IMR-90 (cell line): ENCODE measurements at regions not wholly inside any gene's neighbourhood (a gene's known extent, or its start where the extent isn't known, plus 50 kb on each side); places are given as distances from the start of the nearest gene placed in this dataset.
"Not testable (repeated sequence)": the region's sequence is repeated elsewhere in the genome, so short reads cannot be mapped to it uniquely, and the experiment has no call there.

ENCODE experiments used
- ATAC-seq: fragments of 200-7000 bp; cut with Tn5 transposase; 2 replicates; pipeline ENCODE4 v1.9.1; 2020; ENCODE audit warnings: low read depth, mild to moderate bottlenecking, moderate library complexity
- BruUV-seq: library from RNA; stranded (reverse); fragments of 400-500 nt; replicated peaks from 2 replicates; lab custom pipeline; 2021; lab: Mats Ljungman, UMichigan
- CTCF ChIA-PET: fragments of 300-600 bp; formaldehyde crosslinking; extraction: SDS; loops from one replicate; lab custom pipeline; 2021; ENCODE audit warnings: antibody characterized with exemption; lab: Yijun Ruan, JAX
- POLR2A ChIA-PET: fragments of 300-600 bp; sonication (Branson Sonifier 250); formaldehyde crosslinking; loops from one replicate; lab custom pipeline; 2022; ENCODE audit warnings: antibody characterized with exemption; ENCODE audit not compliant: unreplicated experiment; lab: Charles Lee
- DNase-seq: peaks from one replicate; pipeline ENCODE4 v3.0.0; 2013
- H2AFZ ChIP-seq: replicated peaks from 2 replicates; pipeline ENCODE3; 2013; ENCODE audit warnings: low read length, mild to moderate bottlenecking; ENCODE audit not compliant: poor library complexity
- H2AK5ac ChIP-seq: 2 replicates; pipeline ENCODE4 v1.6.1; 2013; ENCODE audit warnings: low read depth, low read length, inconsistent platforms
- H2AK9ac ChIP-seq: replicated peaks from 2 replicates; pipeline ENCODE3; 2013; ENCODE audit warnings: mild to moderate bottlenecking, low read depth, low read length, moderate library complexity; ENCODE audit not compliant: poor library complexity
- H2BK120ac ChIP-seq: 2 replicates; pipeline ENCODE4 v1.6.1; 2013; ENCODE audit warnings: low read depth, low read length, inconsistent platforms
- H2BK15ac ChIP-seq: 3 replicates; pipeline ENCODE4 v1.6.1; 2013; ENCODE audit warnings: low read depth, low read length, inconsistent platforms
- H2BK20ac ChIP-seq: 2 replicates; pipeline ENCODE4 v1.6.1; 2013; ENCODE audit warnings: low read depth, mild to moderate bottlenecking, inconsistent platforms, low read length, moderate library complexity
- H2BK5ac ChIP-seq: 2 replicates; pipeline ENCODE4 v1.6.1; 2013; ENCODE audit warnings: mild to moderate bottlenecking, low read depth, low read length, inconsistent platforms; ENCODE audit not compliant: poor library complexity, severe bottlenecking
- H3K14ac ChIP-seq: replicated peaks from 2 replicates; pipeline ENCODE4 v1.6.1; 2013; ENCODE audit warnings: low read depth, low read length, inconsistent platforms
- H3K18ac ChIP-seq: 2 replicates; pipeline ENCODE4 v1.6.1; 2013; ENCODE audit warnings: low read depth, low read length, control low read depth
- H3K23ac ChIP-seq: 2 replicates; pipeline ENCODE4 v1.6.1; 2013; ENCODE audit warnings: low read depth, low read length, inconsistent platforms
- H3K27ac ChIP-seq: 2 replicates; pipeline ENCODE4 v1.5.1; 2013; ENCODE audit warnings: mild to moderate bottlenecking, control low read depth, low read length; ENCODE audit not compliant: insufficient read depth
- H3K27me3 ChIP-seq: 2 replicates; pipeline ENCODE4 v1.6.1; 2013; ENCODE audit warnings: low read length; ENCODE audit not compliant: control insufficient read depth, insufficient read depth
- H3K36me3 ChIP-seq: 2 replicates; pipeline ENCODE4 v1.6.1; 2013; ENCODE audit warnings: low read length, mixed read lengths; ENCODE audit not compliant: control insufficient read depth, insufficient read depth
- H3K4ac ChIP-seq: 2 replicates; pipeline ENCODE4 v1.6.1; 2013; ENCODE audit warnings: low read depth, low read length, inconsistent platforms
- H3K4me1 ChIP-seq: 2 replicates; pipeline ENCODE4 v1.6.1; 2013; ENCODE audit warnings: low read length, mixed read lengths; ENCODE audit not compliant: control insufficient read depth, insufficient read depth
- H3K4me2 ChIP-seq: 2 replicates; pipeline ENCODE4 v1.6.1; 2013; ENCODE audit warnings: low read depth, mild to moderate bottlenecking, control low read depth, low read length, moderate library complexity
- H3K4me3 ChIP-seq: 2 replicates; pipeline ENCODE4 v1.5.1; 2013; ENCODE audit warnings: low read depth, mild to moderate bottlenecking, control low read depth, low read length, moderate library complexity; ENCODE audit not compliant: insufficient read depth
- H3K56ac ChIP-seq: 2 replicates; pipeline ENCODE4 v1.6.1; 2013; ENCODE audit warnings: low read length, inconsistent platforms; ENCODE audit not compliant: insufficient read depth; ENCODE audit errors: extremely low read depth
- H3K79me1 ChIP-seq, 2 experiments: 2 replicates each; pipeline ENCODE4 v1.6.1; 2013; ENCODE audit warnings: low read length in 2 of 2, inconsistent platforms in 1 of 2, low read depth in 1 of 2
- H3K9ac ChIP-seq: 2 replicates; pipeline ENCODE4 v1.6.1; 2013; ENCODE audit warnings: low read depth, low read length, control low read depth
- H3K9me1 ChIP-seq: 2 replicates; pipeline ENCODE4 v1.6.1; 2013; ENCODE audit warnings: low read length, inconsistent platforms; ENCODE audit not compliant: insufficient read depth
- H3K9me3 ChIP-seq: 2 replicates; pipeline ENCODE4 v1.6.1; 2013; ENCODE audit warnings: low read length; ENCODE audit not compliant: control insufficient read depth, insufficient read depth
- H4K20me1 ChIP-seq: 2 replicates; pipeline ENCODE4 v1.6.1; 2013; ENCODE audit warnings: low read length, inconsistent platforms; ENCODE audit not compliant: insufficient read depth
- H4K5ac ChIP-seq: 2 replicates; pipeline ENCODE4 v1.6.1; 2013; ENCODE audit warnings: mild to moderate bottlenecking, low read depth, low read length, control low read depth
- H4K8ac ChIP-seq, 2 experiments: 2 replicates each; pipeline ENCODE4 v1.6.1; 2013; ENCODE audit warnings: low read depth in 2 of 2, low read length in 2 of 2, control low read depth in 1 of 2, inconsistent platforms in 1 of 2
- H4K91ac ChIP-seq: 2 replicates; pipeline ENCODE4 v1.6.1; 2013; ENCODE audit warnings: low read depth, low read length, inconsistent platforms; ENCODE audit not compliant: insufficient read depth
- CHD1 ChIP-seq: IDR thresholded peaks from 2 replicates; pipeline ENCODE4 v1.6.1; 2012; ENCODE audit warnings: low read depth, low read length, improper control_type of control experiment
- MXI1 ChIP-seq: IDR thresholded peaks from 2 replicates; pipeline ENCODE4 v1.6.1; 2012; ENCODE audit warnings: low read depth, mild to moderate bottlenecking, low read length, moderate library complexity, borderline replicate concordance
- RAD21 ChIP-seq: IDR thresholded peaks from 2 replicates; pipeline ENCODE4 v1.6.1; 2012; ENCODE audit warnings: low read length, improper control_type of control experiment
- WGBS, 2 experiments: methylation state at CpG; one replicate each; pipeline versions ENCODE4 v1.1.5 to v1.1.7; 2013; ENCODE audit warnings: missing lambda C conversion rate in 2 of 2; ENCODE audit not compliant: insufficient read length in 1 of 2; ENCODE audit errors: extremely low coverage in 2 of 2; 5-methylcytosine and 5-hydroxymethylcytosine counted together
- dilution Hi-C: fragments of 300-500 bp; cut with HindIII; formaldehyde crosslinking; loops from one replicate; pipeline ENCODE4 v1.14.3; 2018; ENCODE audit warnings: low sequenced_read_pairs; ENCODE audit not compliant: unreplicated experiment
- in situ Hi-C: fragments of 300-500 bp; cut with MboI; formaldehyde crosslinking; loops from 3 replicates; pipeline ENCODE4 v1.14.3; 2019; ENCODE audit warnings: low sequenced_read_pairs, inconsistent platforms, mixed read lengths
- intact Hi-C: fragments of 100-400 bp; cut with micrococcal nuclease; formaldehyde crosslinking; loops from 2 replicates; pipeline ENCODE4 v1.10.0; 2022
- TF ChIP-seq, protein P1 (sequence below): fragments of 150-350 bp; IDR thresholded peaks from 2 replicates; pipeline ENCODE4 v1.6.1; 2016; ENCODE audit warnings: low read depth, mild to moderate bottlenecking, low read length, moderate library complexity, borderline replicate concordance

DNA sequence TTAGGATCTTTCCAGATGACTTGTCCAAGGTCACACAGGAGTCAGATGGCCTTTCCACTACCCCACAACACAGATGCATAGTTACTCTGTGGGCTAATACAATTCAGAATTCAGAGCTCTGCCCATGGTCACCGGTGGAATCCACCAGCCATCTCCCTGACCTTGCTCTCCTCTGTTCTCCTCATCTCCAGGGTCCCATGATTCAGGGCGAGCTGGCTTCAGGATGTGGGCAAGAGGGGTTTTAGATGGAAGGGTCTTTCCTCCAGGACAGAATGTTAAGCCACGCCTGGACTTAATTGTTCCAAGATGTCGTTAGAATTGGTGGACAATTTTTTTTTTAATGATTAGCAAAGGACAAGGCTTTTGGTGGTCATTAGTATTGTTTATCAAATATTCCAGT is 81.7 kb upstream of the LARP1 start:
- in situ Hi-C loops (no loop called here), dilution Hi-C loops (no loop called here), intact Hi-C loops (no loop called here)
- DNase-seq (no peak), ATAC-seq (no peak)
- Histone ChIP-seq H3K4me3 (no peak overlapping the region), H3K18ac (no peak overlapping the region), H4K8ac (no peak overlapping the region), H2BK15ac (no peak overlapping the region), H3K9ac (no peak overlapping the region), H3K9me1 (no peaks in the 10 kb centered on the region), H3K56ac (no peak overlapping the region), H3K9me3 (peaks cover 5% of the 10 kb centered on the region), H3K79me1 (no peaks in the 10 kb centered on the region), H3K4me1 (no peaks in the 10 kb centered on the region), H3K4me2 (no peak overlapping the region), H2BK120ac (no peak overlapping the region), H2BK20ac (no peak overlapping the region), H2AK9ac (no peak overlapping the region), H2BK5ac (no peak overlapping the region), H3K4ac (no peak overlapping the region), H3K27ac (no peak overlapping the region), H3K36me3 (no peaks in the 10 kb centered on the region), H3K14ac (no peak overlapping the region), H4K5ac (no peak overlapping the region), H3K23ac (no peak overlapping the region), H4K20me1 (no peaks in the 10 kb centered on the region), H4K91ac (no peak overlapping the region), H2AFZ (peak overlapping the region; percentile 43), H3K27me3 (no peaks in the 10 kb centered on the region), H2AK5ac (no peak overlapping the region)
- TF ChIP-seq, protein P1, sequence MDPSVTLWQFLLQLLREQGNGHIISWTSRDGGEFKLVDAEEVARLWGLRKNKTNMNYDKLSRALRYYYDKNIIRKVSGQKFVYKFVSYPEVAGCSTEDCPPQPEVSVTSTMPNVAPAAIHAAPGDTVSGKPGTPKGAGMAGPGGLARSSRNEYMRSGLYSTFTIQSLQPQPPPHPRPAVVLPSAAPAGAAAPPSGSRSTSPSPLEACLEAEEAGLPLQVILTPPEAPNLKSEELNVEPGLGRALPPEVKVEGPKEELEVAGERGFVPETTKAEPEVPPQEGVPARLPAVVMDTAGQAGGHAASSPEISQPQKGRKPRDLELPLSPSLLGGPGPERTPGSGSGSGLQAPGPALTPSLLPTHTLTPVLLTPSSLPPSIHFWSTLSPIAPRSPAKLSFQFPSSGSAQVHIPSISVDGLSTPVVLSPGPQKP = no peak
- no peak for TF ChIP-seq CHD1
- no peak for TF ChIP-seq MXI1
- TF ChIP-seq RAD21 = no peak
- ChIA-PET CTCF (no interaction called here), POLR2A (interaction anchor here (0.6 kb wide), 1 partner anchor 84 kb away, joined by 4 read pairs; no protein-coding TSS in a partner anchor)
- no CpG with 5 or more reads among the region's 4 CpGs for WGBS, 2 experiments
- no TSS peak for BruUV-seq

DNA sequence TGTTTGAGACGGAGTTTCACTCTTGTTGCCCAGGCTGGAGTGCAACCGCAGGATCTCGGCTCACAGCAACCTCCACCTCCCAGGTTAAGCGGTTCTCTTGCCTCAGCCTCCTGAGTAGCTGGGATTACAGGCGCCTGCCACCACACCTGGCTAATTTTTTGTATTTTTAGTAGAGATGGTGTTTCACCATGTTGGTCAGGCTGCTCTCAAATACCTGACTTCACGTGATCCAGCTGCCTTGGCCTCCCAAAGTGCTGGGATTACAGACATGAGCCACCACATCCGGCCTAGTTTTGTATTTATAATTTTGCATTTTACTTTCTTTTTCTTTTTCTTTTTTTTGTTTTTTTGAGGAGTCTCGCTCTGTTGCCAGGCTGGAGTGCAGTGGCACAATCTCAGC is 85.3 kb upstream of the LARP1 start:
- CTCF ChIA-PET = interaction anchor here (0.6 kb wide), 1 partner anchor 212 kb away, joined by 3 read pairs; no protein-coding TSS in a partner anchor

More for the DNA sequence above, 85.3 kb upstream of the LARP1 start:
- H3K4me2 ChIP-seq, H3K36me3 ChIP-seq, H4K91ac ChIP-seq, H3K79me1 ChIP-seq, H3K14ac ChIP-seq, H2AFZ ChIP-seq, H4K20me1 ChIP-seq, H3K4ac ChIP-seq, H2BK120ac ChIP-seq, H4K8ac ChIP-seq, POLR2A ChIA-PET, H3K18ac ChIP-seq, BruUV-seq, H3K4me1 ChIP-seq, H3K4me3 ChIP-seq, dilution Hi-C loops, H3K9ac ChIP-seq, H2BK15ac ChIP-seq, DNase-seq, in situ Hi-C loops, H2AK9ac ChIP-seq, H3K56ac ChIP-seq, H3K23ac ChIP-seq, ATAC-seq, H3K9me1 ChIP-seq, H3K27ac ChIP-seq, H3K27me3 ChIP-seq, H2BK20ac ChIP-seq, H2AK5ac ChIP-seq, intact Hi-C loops, H4K5ac ChIP-seq, H2BK5ac ChIP-seq: not testable (repeated sequence)
- WGBS, 2 experiments = no CpG with 5 or more reads among the region's 8 CpGs
- H3K9me3 ChIP-seq = peaks cover 13% of the 10 kb centered on the region
